HL-60 (cell line): ENCODE measurements at regions not wholly inside any gene's neighbourhood (a gene's known extent, or its start where the extent isn't known, plus 50 kb on each side); places are given as distances from the start of the nearest gene placed in this dataset.

Experiments
- DNase-seq, 2 experiments: peaks; one replicate each; pipeline ENCODE4 v3.0.0-alpha.2; 2010 to 2020; ENCODE audit warnings: low read depth in 1 of 2, low spot score in 1 of 2
- H3K27ac ChIP-seq: fragments of 250-450 bp; sonication (Bioruptor Pico); replicated peaks from 2 replicates; pipeline ENCODE4 v1.5.1; 2020; ENCODE audit warnings: mild to moderate bottlenecking, moderate library complexity
- H3K27me3 ChIP-seq: fragments of 250-450 bp; sonication (Bioruptor Pico); 2 replicates; pipeline ENCODE4 v1.5.1; 2021; ENCODE audit warnings: mild to moderate bottlenecking, moderate library complexity; ENCODE audit not compliant: insufficient read depth, poor library complexity, severe bottlenecking
- H3K4me3 ChIP-seq: replicated peaks from 2 replicates; pipeline ENCODE4 v1.5.1; 2011; ENCODE audit warnings: mild to moderate bottlenecking, control low read depth, low read length; ENCODE audit not compliant: insufficient read depth
- CTCF ChIP-seq: IDR thresholded peaks from one replicate; pipeline ENCODE4 v1.5.1; 2011; ENCODE audit warnings: low read length, control low read depth, inconsistent platforms; ENCODE audit not compliant: insufficient read depth
- GABPA ChIP-seq: IDR thresholded peaks from 2 replicates; pipeline ENCODE4 v1.6.1; 2012; ENCODE audit warnings: low read depth
- POLR2AphosphoS5 ChIP-seq: IDR thresholded peaks from 2 replicates; pipeline ENCODE4 v1.6.1; 2012; ENCODE audit warnings: low read depth
- REST ChIP-seq: IDR thresholded peaks from 2 replicates; pipeline ENCODE4 v1.6.1; 2012; ENCODE audit warnings: low read depth; ENCODE audit not compliant: insufficient replicate concordance
- SPI1 ChIP-seq: IDR thresholded peaks from 2 replicates; pipeline ENCODE4 v1.6.1; 2012; ENCODE audit warnings: low read depth, mild to moderate bottlenecking, borderline replicate concordance

- no peak for TF ChIP-seq REST
- TF ChIP-seq SPI1: no peak
- TF ChIP-seq CTCF: no peak
- Histone ChIP-seq H3K27me3 (no peaks in the 10 kb centered on the region), H3K4me3 (no peak overlapping the region), H3K27ac (no peak overlapping the region)
- DNase-seq: no peak
Observed at GRCh38 chr3:170797685-170798084, 72.3 kb downstream of the RPL22L1 start.

GRCh38 chr3:170792471-170792870 is 77.5 kb downstream of the RPL22L1 start:
- H3K27ac ChIP-seq: no peak overlapping the region
- DNase-seq: no peak
- H3K27me3 ChIP-seq: peaks cover 2% of the 10 kb centered on the region
- no peak for TF ChIP-seq SPI1
- TF ChIP-seq CTCF: no peak
- TF ChIP-seq GABPA: no peak
- no peak for TF ChIP-seq REST
- no peak for TF ChIP-seq POLR2AphosphoS5
- no peak overlapping the region for H3K4me3 ChIP-seq

GRCh38 chr3:170790647-170791046 is 79.3 kb downstream of the RPL22L1 start:
- Histone ChIP-seq H3K27me3 (peaks cover 4% of the 10 kb centered on the region), H3K27ac (no peak overlapping the region), H3K4me3 (no peak overlapping the region)
- no peak for DNase-seq
- no peak for TF ChIP-seq CTCF
- no peak for TF ChIP-seq REST
- no peak for TF ChIP-seq GABPA
- no peak for TF ChIP-seq POLR2AphosphoS5
- TF ChIP-seq SPI1: no peak
